K562 (cell line): ENCODE measurements at regions not wholly inside any gene's neighbourhood (a gene's known extent, or its start where the extent isn't known, plus 50 kb on each side); places are given as distances from the start of the nearest gene placed in this dataset.

Experiments
- CEBPZ ChIP-seq: fragments of 150-350 bp; IDR thresholded peaks from 2 replicates; pipeline ENCODE4 v1.6.1; 2014; ENCODE audit warnings: low read depth, mild to moderate bottlenecking, low read length, borderline replicate concordance
- FOXM1 ChIP-seq, 2 experiments: fragments of 450-650 bp in 1 of 2; sonication (generic) in 1 of 2; formaldehyde crosslinking in 1 of 2; IDR thresholded peaks; 2 replicates each; pipeline versions ENCODE4 v1.6.1 to v1.9.0; 2017 to 2022; ENCODE audit warnings: low read depth in 2 of 2, mild to moderate bottlenecking in 2 of 2, missing genetic modification reagents in 1 of 2, moderate library complexity in 1 of 2
- POLR2AphosphoS5 ChIP-seq: IDR thresholded peaks from 2 replicates; pipeline ENCODE4 v1.6.1; 2011; ENCODE audit warnings: mild to moderate bottlenecking, low read depth, low read length, moderate library complexity; ENCODE audit not compliant: control insufficient read depth, insufficient read depth
- ZBTB34 ChIP-seq: fragments of 250-450 bp; sonication (Bioruptor Pico); IDR thresholded peaks from 2 replicates; pipeline ENCODE4 v1.8.0; 2021; ENCODE audit warnings: mild to moderate bottlenecking, moderate library complexity

DNA sequence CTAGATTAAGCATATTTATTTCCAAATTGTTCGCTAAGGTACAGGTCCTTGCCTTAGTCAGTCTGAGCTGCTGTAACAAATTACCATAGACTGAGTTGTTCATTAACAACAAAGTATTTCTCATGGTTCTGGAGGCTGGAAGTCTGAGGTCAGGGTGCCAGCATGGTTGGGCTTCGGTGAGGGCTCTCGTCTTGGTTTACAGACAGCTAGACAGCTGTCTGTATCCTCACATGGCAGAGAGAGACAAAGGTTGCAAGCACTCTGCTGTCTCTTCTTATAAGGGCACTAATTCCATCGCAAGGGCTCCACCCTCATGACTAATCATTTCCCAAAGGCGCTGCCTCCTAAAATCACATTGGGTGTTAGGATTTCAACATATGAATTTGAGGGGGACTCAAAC is 115.3 kb upstream of the GMDS start:
- TF ChIP-seq POLR2AphosphoS5 (no peak), ZBTB34 (CRISPR knock-in tag) (no peak), FOXM1 (IDR thresholded peaks at IDR 0.05; ENCODE audit: low read depth) (no peak), FOXM1 (CRISPR knock-in tag; IDR thresholded peaks at IDR 0.05; ENCODE audit: low read depth) (no peak), CEBPZ (no peak)
